ENCODE measurements at regions not wholly inside any gene's neighbourhood (a gene's known extent, or its start where the extent isn't known, plus 50 kb on each side); places are given as distances from the start of the nearest gene placed in this dataset.

- TF ChIP-seq ZBTB33 (IDR thresholded peaks at IDR 0.05; ENCODE audit: borderline replicate concordance, low read depth), result no peak
- TF ChIP-seq EP300 (IDR thresholded peaks at IDR 0.05; ENCODE audit: borderline replicate concordance in 1 of 2, low read depth in 1 of 2, low read length in 1 of 2), result peak; percentile 84 to 95
- no peak for TF ChIP-seq CTCF (IDR thresholded peaks at IDR 0.05)
- TF ChIP-seq PBX3 (IDR thresholded peaks at IDR 0.05), result peak; percentile 87
- TF ChIP-seq REST (IDR thresholded peaks at IDR 0.05; ENCODE audit: low read depth, low read length), result no peak
- peak; percentile 87 for TF ChIP-seq MEF2A (IDR thresholded peaks at IDR 0.05; ENCODE audit: borderline replicate concordance, low read depth)
- TF ChIP-seq NFIC (IDR thresholded peaks at IDR 0.05; ENCODE audit: borderline replicate concordance), result peak; percentile 75
- peak; percentile 84 for TF ChIP-seq RCOR1 (IDR thresholded peaks at IDR 0.05; ENCODE audit: low read length)
- peak; percentile 20; the same call in 1 of the 2 replicates for TF ChIP-seq RAD21 (IDR thresholded peaks at IDR 0.05; ENCODE audit: low read length)
- TF ChIP-seq FOXM1 (IDR thresholded peaks at IDR 0.05; ENCODE audit: low read depth), result no peak
Observed at GRCh38 chr1:221897321-221897721, 155.4 kb upstream of the DUSP10 start (continued).

- no peaks in the 10 kb centered on the region for H3K79me2 ChIP-seq (ENCODE audit: insufficient read depth)
- H3K9me3 ChIP-seq, result peaks cover 7% of the 10 kb centered on the region; the same call in 1 of the 2 replicates
- ChIA-PET POLR2A (no interaction called here), CTCF (interaction anchor here (1.1 to 1.3 kb wide), 4 partner anchors 11 to 414 kb away, joined by 3 to 5 read pairs (median 4); no protein-coding TSS in a partner anchor)
- no peak overlapping the region for H3K9ac ChIP-seq
- H2AFZ ChIP-seq (ENCODE audit: low read depth), result no peak overlapping the region
- peaks cover 0 to 6% of the 10 kb centered on the region in 2 experiments; a peak in 2 of 4 replicates for H3K4me1 ChIP-seq (ENCODE audit: control insufficient read depth in 1 of 2, insufficient read depth in 2 of 2, low read depth in 1 of 2, low read length in 1 of 2)
- WGBS (ENCODE audit: low lambda C conversion rate), result 82% methylated on average over 1 of the region's 1 CpG
- no peak overlapping the region for H3K4me2 ChIP-seq
- H3K4me3 ChIP-seq (ENCODE audit: low read depth in 2 of 2, low read length in 1 of 2), result no peak overlapping the region
- no peaks in the 10 kb centered on the region for H3K36me3 ChIP-seq (replicated peaks in 1 of 2; ENCODE audit: control insufficient read depth in 1 of 2, insufficient read depth in 2 of 2, low read length in 1 of 2)
- H3K27me3 ChIP-seq (ENCODE audit: insufficient read depth), result no peaks in the 10 kb centered on the region
- no peak for DNase-seq
- no peaks in the 10 kb centered on the region for H4K20me1 ChIP-seq (ENCODE audit: insufficient read depth)
- H3K9me2 ChIP-seq, result no peaks in the 10 kb centered on the region
- no peaks in the 10 kb centered on the region for H3F3A ChIP-seq (replicated peaks; ENCODE audit: insufficient read depth)
- H3K27ac ChIP-seq (ENCODE audit: low read depth in 2 of 2, low read length in 1 of 2), result no peak overlapping the region
- TF ChIP-seq TCF12 (IDR thresholded peaks at IDR 0.05) (no peak), FOXM1 (IDR thresholded peaks at IDR 0.05; ENCODE audit: low read depth) (no peak), IRF3 (IDR thresholded peaks at IDR 0.05; ENCODE audit: low read depth, low read length) (no peak), NFIC (IDR thresholded peaks at IDR 0.05; ENCODE audit: borderline replicate concordance) (no peak), NRF1 (IDR thresholded peaks at IDR 0.05; ENCODE audit: low read depth, low read length) (no peak), PBX3 (IDR thresholded peaks at IDR 0.05) (no peak), USF2 (IDR thresholded peaks at IDR 0.05; ENCODE audit: borderline replicate concordance, low read depth, low read length) (no peak), MEF2A (IDR thresholded peaks at IDR 0.05; ENCODE audit: borderline replicate concordance, low read depth) (no peak), YY1 (IDR thresholded peaks at IDR 0.05; ENCODE audit: low read depth) (no peak)
Observed at GRCh38 chr1:221892301-221892830, 150.5 kb upstream of the DUSP10 start.
